HCT116 (cell line): ENCODE measurements at regions not wholly inside any gene's neighbourhood (a gene's known extent, or its start where the extent isn't known, plus 50 kb on each side); places are given as distances from the start of the nearest gene placed in this dataset.

Experiments
- ATAC-seq: fragments of 200-7000 bp; cut with Tn5 transposase; 2 replicates; pipeline ENCODE4 v1.9.1; 2020; ENCODE audit warnings: mild to moderate bottlenecking, moderate library complexity
- BruUV-seq: library from RNA; stranded (reverse); fragments of 400-500 nt; replicated peaks from 2 replicates; lab custom pipeline; 2021; lab: Mats Ljungman, UMichigan
- CTCF ChIA-PET: fragments of 300-600 bp; sonication (Branson Sonifier 250); formaldehyde crosslinking; loops from one replicate; lab custom pipeline; 2021; ENCODE audit warnings: antibody characterized with exemption; lab: Charles Lee
- POLR2A ChIA-PET: fragments of 300-600, 350-600 bp; sonication (Branson Sonifier 250); formaldehyde crosslinking; loops from one replicate; lab custom pipeline; 2021; ENCODE audit warnings: antibody characterized with exemption; lab: Charles Lee
- RAD21 ChIA-PET, 2 experiments: fragments of 300-600 bp; sonication (Branson Sonifier 250); formaldehyde crosslinking; loops; one replicate each; lab custom pipeline; 2023; ENCODE audit warnings: low total read pairs in 2 of 2; ENCODE audit not compliant: uncharacterized antibody in 2 of 2, unreplicated experiment in 2 of 2, low non-redundant PET in 1 of 2; lab: Charles Lee
- DNase-seq: peaks from one replicate; pipeline ENCODE4 v3.0.0-alpha.2; 2010; ENCODE audit warnings: low read depth, low spot score
- H2AFZ ChIP-seq: fragments of 200-600 bp; shearing (Covaris generic), sonication (generic); 2 replicates; pipeline ENCODE4 v1.6.1; 2017; ENCODE audit warnings: low read depth, mixed run types, mixed read lengths, antibody characterized with exemption, low read length; ENCODE audit not compliant: poor library complexity, severe bottlenecking
- H3K27ac ChIP-seq: 2 replicates; pipeline ENCODE4 v1.5.1; 2012; ENCODE audit warnings: low read depth, low read length
- H3K27me3 ChIP-seq: fragments of 200-600 bp; sonication (generic); 2 replicates; pipeline ENCODE4 v1.6.1; 2016; ENCODE audit warnings: mixed run types, low read length, mixed read lengths; ENCODE audit not compliant: insufficient read depth
- H3K36me3 ChIP-seq, 2 experiments: fragments of 200-500 bp in 1 of 2; fragments of 200-600 bp in 1 of 2; sonication (Bioruptor generic) in 1 of 2; sonication (generic) in 1 of 2; 2 replicates each; pipeline versions ENCODE4 v1.5.1 to v1.6.1; 2014 to 2016; ENCODE audit warnings: low read length in 2 of 2, inconsistent platforms in 1 of 2, mixed read lengths in 1 of 2, mixed run types in 1 of 2; ENCODE audit not compliant: insufficient read depth in 2 of 2, control insufficient read depth in 1 of 2
- H3K4me1 ChIP-seq, 2 experiments: fragments of 200-600 bp in 1 of 2; sonication (generic) in 1 of 2; 2 replicates each; pipeline versions ENCODE4 v1.5.1 to v1.6.1; 2012 to 2017; ENCODE audit warnings: low read length in 2 of 2, inconsistent platforms in 1 of 2, mild to moderate bottlenecking in 1 of 2, mixed read lengths in 1 of 2, mixed run types in 1 of 2, moderate library complexity in 1 of 2; ENCODE audit not compliant: insufficient read depth in 2 of 2, control insufficient read depth in 1 of 2
- H3K4me2 ChIP-seq: fragments of 200-600 bp; sonication (generic); 2 replicates; pipeline ENCODE4 v1.6.1; 2017; ENCODE audit warnings: mixed run types, low read length, mixed read lengths
- H3K4me3 ChIP-seq, 2 experiments: fragments of 200-600 bp in 1 of 2; sonication (generic) in 1 of 2; replicated peaks in 1 of 2; 2 replicates each; pipeline ENCODE4 v1.5.1; 2011 to 2016; ENCODE audit warnings: low read length in 2 of 2, control low read depth in 1 of 2, low read depth in 1 of 2, mild to moderate bottlenecking in 1 of 2, mixed read lengths in 1 of 2, mixed run types in 1 of 2
- H3K79me2 ChIP-seq: fragments of 200-600 bp; sonication (generic); 2 replicates; pipeline ENCODE4 v1.6.1; 2017; ENCODE audit warnings: mild to moderate bottlenecking, mixed run types, low read length, moderate library complexity, mixed read lengths; ENCODE audit not compliant: insufficient read depth
- H3K9ac ChIP-seq: fragments of 200-600 bp; sonication (generic); 2 replicates; pipeline ENCODE4 v1.6.1; 2016; ENCODE audit warnings: low read length, mixed read lengths
- H3K9me2 ChIP-seq: fragments of 200-600 bp; sonication (generic), shearing (Covaris generic); 2 replicates; pipeline ENCODE4 v1.6.1; 2017; ENCODE audit warnings: mixed run types, mild to moderate bottlenecking, moderate library complexity; ENCODE audit not compliant: insufficient read depth
- H3K9me3 ChIP-seq, 2 experiments: fragments of 200-500 bp in 1 of 2; fragments of 200-600 bp in 1 of 2; sonication (Bioruptor generic) in 1 of 2; sonication (generic) in 1 of 2; 2 replicates each; pipeline ENCODE4 v1.6.1; 2014 to 2017; ENCODE audit warnings: low read length in 2 of 2, mixed read lengths in 2 of 2, inconsistent platforms in 1 of 2, low read depth in 1 of 2, mild to moderate bottlenecking in 1 of 2, mixed run types in 1 of 2, moderate library complexity in 1 of 2; ENCODE audit not compliant: control insufficient read depth in 1 of 2, insufficient read depth in 1 of 2
- H4K20me1 ChIP-seq: fragments of 200-600 bp; sonication (generic), shearing (Covaris generic); 2 replicates; pipeline ENCODE4 v1.6.1; 2017; ENCODE audit warnings: mixed run types, mild to moderate bottlenecking, moderate library complexity; ENCODE audit not compliant: insufficient read depth
- CEBPB ChIP-seq: IDR thresholded peaks from 2 replicates; pipeline ENCODE4 v1.6.1; 2012; ENCODE audit warnings: low read depth
- ELF1 ChIP-seq: IDR thresholded peaks from 2 replicates; pipeline ENCODE4 v1.6.1; 2012; ENCODE audit warnings: low read depth, borderline replicate concordance
- EZH2 ChIP-seq: fragments of 200-600 bp; sonication (generic); IDR thresholded peaks from 2 replicates; pipeline ENCODE4 v1.6.1; 2017; ENCODE audit warnings: antibody characterized with exemption, mixed run types
- FOSL1 ChIP-seq: IDR thresholded peaks from 2 replicates; pipeline ENCODE4 v1.6.1; 2012; ENCODE audit warnings: low read depth
- POLR2A ChIP-seq: IDR thresholded peaks from 2 replicates; pipeline ENCODE4 v1.7.0; 2011; ENCODE audit warnings: borderline replicate concordance; ENCODE audit not compliant: insufficient read depth, insufficient read length; ENCODE audit errors: extremely low read depth
- SIN3A ChIP-seq: IDR thresholded peaks from 2 replicates; pipeline ENCODE4 v1.6.1; 2012; ENCODE audit warnings: low read depth
- SP1 ChIP-seq: IDR thresholded peaks from 2 replicates; pipeline ENCODE4 v1.6.1; 2012; ENCODE audit warnings: low read depth
- SRF ChIP-seq: IDR thresholded peaks from 2 replicates; pipeline ENCODE4 v1.6.1; 2012; ENCODE audit warnings: low read depth
- TCF7L2 ChIP-seq: IDR thresholded peaks from 2 replicates; pipeline ENCODE4 v1.7.0; 2011; ENCODE audit warnings: borderline replicate concordance, inconsistent platforms; ENCODE audit not compliant: insufficient read depth, insufficient read length; ENCODE audit errors: extremely low read depth
- YY1 ChIP-seq: IDR thresholded peaks from 2 replicates; pipeline ENCODE4 v1.6.1; 2011; ENCODE audit warnings: low read length, low read depth, moderate library complexity, mild to moderate bottlenecking; ENCODE audit not compliant: insufficient replicate concordance; ENCODE audit errors: extremely low read depth
- intact Hi-C: fragments of 100-400 bp; cut with micrococcal nuclease; formaldehyde crosslinking; loops from 2 replicates; pipeline ENCODE4 v1.10.0; 2022
- TF ChIP-seq, protein P1 (sequence below), 3 experiments: fragments of 200-600 bp in 1 of 3; sonication (generic) in 1 of 3; IDR thresholded peaks in 2 of 3; conservative IDR thresholded peaks in 1 of 3; 2 replicates each; pipeline ENCODE4 v1.5.1; 2012 to 2017; ENCODE audit warnings: low read depth in 2 of 3, low read length in 2 of 3, antibody characterized with exemption in 1 of 3, borderline replicate concordance in 1 of 3, control low read depth in 1 of 3, mild to moderate bottlenecking in 1 of 3, mixed read lengths in 1 of 3, mixed run types in 1 of 3, moderate library complexity in 1 of 3; ENCODE audit not compliant: insufficient read depth in 1 of 3
- TF ChIP-seq, protein P2 (sequence below): IDR thresholded peaks from 2 replicates; pipeline ENCODE4 v1.6.1; 2012; ENCODE audit warnings: low read depth
- TF ChIP-seq, protein P3 (sequence below): IDR thresholded peaks from 2 replicates; pipeline ENCODE4 v1.6.1; 2012

DNA sequence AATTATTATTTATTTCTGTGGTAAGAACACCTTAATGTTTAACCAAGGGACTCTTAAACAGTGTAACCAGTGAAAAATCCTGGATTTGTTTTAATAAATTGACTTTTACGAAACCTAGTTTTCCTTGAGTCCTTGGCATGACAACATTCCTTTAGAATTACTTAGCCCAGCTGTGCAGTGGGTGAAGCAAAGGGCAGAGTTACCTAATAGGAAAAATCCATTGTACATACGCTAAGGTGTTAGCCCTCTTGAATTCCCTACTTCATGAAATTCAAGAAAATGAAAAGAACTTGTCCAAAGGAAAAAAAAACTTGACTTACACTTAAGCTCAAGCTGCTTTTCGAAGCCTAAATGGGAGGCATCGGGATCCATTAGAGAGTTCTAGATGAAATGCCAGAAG is 852.0 kb upstream of the ADAMTS5 start:
- no TSS peak for BruUV-seq
- RAD21 ChIA-PET: no interaction called here
- CTCF ChIA-PET: no interaction called here
- DNase-seq (no peak), ATAC-seq (no peak)
- Histone ChIP-seq H3K9ac (no peak overlapping the region), H3K9me2 (no peaks in the 10 kb centered on the region), H3K36me3 (no peaks in the 10 kb centered on the region), H3K27ac (no peak overlapping the region), H3K4me2 (no peak overlapping the region), H3K79me2 (no peaks in the 10 kb centered on the region), H3K4me3 (no peak overlapping the region), H3K4me1 (no peaks in the 10 kb centered on the region), H2AFZ (no peak overlapping the region), H4K20me1 (no peaks in the 10 kb centered on the region), H3K9me3 (peaks cover 21 to 40% of the 10 kb centered on the region in 2 experiments; a peak in 2 of 4 replicates), H3K27me3 (no peaks in the 10 kb centered on the region)
- TF ChIP-seq SIN3A (no peak), TCF7L2 (no peak), SRF (no peak), ELF1 (no peak), FOSL1 (no peak), POLR2A (no peak), SP1 (no peak), CEBPB (no peak), YY1 (no peak), EZH2 (no peak)
- TF ChIP-seq, protein P1, sequence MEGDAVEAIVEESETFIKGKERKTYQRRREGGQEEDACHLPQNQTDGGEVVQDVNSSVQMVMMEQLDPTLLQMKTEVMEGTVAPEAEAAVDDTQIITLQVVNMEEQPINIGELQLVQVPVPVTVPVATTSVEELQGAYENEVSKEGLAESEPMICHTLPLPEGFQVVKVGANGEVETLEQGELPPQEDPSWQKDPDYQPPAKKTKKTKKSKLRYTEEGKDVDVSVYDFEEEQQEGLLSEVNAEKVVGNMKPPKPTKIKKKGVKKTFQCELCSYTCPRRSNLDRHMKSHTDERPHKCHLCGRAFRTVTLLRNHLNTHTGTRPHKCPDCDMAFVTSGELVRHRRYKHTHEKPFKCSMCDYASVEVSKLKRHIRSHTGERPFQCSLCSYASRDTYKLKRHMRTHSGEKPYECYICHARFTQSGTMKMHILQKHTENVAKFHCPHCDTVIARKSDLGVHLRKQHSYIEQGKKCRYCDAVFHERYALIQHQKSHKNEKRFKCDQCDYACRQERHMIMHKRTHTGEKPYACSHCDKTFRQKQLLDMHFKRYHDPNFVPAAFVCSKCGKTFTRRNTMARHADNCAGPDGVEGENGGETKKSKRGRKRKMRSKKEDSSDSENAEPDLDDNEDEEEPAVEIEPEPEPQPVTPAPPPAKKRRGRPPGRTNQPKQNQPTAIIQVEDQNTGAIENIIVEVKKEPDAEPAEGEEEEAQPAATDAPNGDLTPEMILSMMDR (IDR thresholded peaks at IDR 0.05 in 2 of 3, conservative IDR thresholded peaks at IDR 0.05 in 1 of 3; ENCODE audit: borderline replicate concordance in 1 of 3, insufficient read depth in 1 of 3, low read depth in 2 of 3, low read length in 2 of 3): no peak
- TF ChIP-seq, protein P2, sequence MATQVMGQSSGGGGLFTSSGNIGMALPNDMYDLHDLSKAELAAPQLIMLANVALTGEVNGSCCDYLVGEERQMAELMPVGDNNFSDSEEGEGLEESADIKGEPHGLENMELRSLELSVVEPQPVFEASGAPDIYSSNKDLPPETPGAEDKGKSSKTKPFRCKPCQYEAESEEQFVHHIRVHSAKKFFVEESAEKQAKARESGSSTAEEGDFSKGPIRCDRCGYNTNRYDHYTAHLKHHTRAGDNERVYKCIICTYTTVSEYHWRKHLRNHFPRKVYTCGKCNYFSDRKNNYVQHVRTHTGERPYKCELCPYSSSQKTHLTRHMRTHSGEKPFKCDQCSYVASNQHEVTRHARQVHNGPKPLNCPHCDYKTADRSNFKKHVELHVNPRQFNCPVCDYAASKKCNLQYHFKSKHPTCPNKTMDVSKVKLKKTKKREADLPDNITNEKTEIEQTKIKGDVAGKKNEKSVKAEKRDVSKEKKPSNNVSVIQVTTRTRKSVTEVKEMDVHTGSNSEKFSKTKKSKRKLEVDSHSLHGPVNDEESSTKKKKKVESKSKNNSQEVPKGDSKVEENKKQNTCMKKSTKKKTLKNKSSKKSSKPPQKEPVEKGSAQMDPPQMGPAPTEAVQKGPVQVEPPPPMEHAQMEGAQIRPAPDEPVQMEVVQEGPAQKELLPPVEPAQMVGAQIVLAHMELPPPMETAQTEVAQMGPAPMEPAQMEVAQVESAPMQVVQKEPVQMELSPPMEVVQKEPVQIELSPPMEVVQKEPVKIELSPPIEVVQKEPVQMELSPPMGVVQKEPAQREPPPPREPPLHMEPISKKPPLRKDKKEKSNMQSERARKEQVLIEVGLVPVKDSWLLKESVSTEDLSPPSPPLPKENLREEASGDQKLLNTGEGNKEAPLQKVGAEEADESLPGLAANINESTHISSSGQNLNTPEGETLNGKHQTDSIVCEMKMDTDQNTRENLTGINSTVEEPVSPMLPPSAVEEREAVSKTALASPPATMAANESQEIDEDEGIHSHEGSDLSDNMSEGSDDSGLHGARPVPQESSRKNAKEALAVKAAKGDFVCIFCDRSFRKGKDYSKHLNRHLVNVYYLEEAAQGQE: no peak
- TF ChIP-seq, protein P3, sequence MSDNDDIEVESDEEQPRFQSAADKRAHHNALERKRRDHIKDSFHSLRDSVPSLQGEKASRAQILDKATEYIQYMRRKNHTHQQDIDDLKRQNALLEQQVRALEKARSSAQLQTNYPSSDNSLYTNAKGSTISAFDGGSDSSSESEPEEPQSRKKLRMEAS: no peak
- POLR2A ChIA-PET: no interaction called here
- intact Hi-C loops: no loop called here
